ENCODE measurements at regions not wholly inside any gene's neighbourhood (a gene's known extent, or its start where the extent isn't known, plus 50 kb on each side); places are given as distances from the start of the nearest gene placed in this dataset.

DNA sequence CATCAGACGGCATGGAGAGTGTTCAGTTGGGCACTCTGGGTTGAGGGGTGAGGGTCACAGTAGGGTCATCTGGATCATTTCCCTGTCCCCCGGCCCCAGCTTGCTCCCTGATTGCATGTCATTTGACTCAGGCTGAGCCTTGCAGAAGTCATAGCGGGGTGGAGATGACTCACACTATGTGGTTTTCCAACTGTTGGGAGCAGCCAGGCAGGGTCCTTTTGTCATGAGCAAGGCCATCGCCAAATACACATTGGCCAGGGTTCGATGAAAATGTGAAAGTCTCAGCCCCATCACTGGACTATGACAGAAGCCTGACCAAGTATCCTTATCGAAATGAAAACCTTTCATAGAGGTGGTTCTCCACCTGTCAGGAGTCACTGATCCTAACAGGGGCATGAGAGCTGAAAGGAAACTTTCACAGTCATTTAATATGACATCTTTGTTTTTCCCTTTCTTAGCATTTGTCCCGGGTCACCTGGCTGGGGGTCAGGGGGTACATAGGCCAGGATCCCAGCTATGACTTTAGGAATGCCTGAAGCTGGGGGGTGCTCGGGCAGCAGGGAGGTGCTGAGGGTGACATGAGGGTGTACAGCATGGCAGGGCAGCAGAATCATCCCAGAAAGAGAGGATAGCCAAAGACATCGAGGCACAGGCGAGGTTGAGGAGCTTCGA lies 70.2 kb upstream of the CD93 start (continued):
- TF ChIP-seq ZNF253 (CRISPR knock-in tag; conservative IDR thresholded peaks at IDR 0.05) (no peak), EHMT2 (IDR thresholded peaks at IDR 0.05) (no peak), ARID2 (IDR thresholded peaks at IDR 0.05) (no peak), ZNF644 (tag; IDR thresholded peaks at IDR 0.05; ENCODE audit: low read depth) (peak; percentile 85; the same call in 1 of the 2 replicates), ELF4 (CRISPR knock-in tag; IDR thresholded peaks at IDR 0.05) (0 out of 2 replicates have a peak, but pooled peaks have one; percentile 9), SRSF3 (IDR thresholded peaks at IDR 0.05; ENCODE audit: insufficient read depth, low read length) (no peak), PHB (CRISPR knock-in tag; IDR thresholded peaks at IDR 0.05) (no peak), NBN (IDR thresholded peaks at IDR 0.05; ENCODE audit: low read depth) (no peak), NONO (IDR thresholded peaks at IDR 0.05; ENCODE audit: low read depth in 2 of 2, low read length in 1 of 2) (no peak)
- TF ChIP-seq, protein P1, sequence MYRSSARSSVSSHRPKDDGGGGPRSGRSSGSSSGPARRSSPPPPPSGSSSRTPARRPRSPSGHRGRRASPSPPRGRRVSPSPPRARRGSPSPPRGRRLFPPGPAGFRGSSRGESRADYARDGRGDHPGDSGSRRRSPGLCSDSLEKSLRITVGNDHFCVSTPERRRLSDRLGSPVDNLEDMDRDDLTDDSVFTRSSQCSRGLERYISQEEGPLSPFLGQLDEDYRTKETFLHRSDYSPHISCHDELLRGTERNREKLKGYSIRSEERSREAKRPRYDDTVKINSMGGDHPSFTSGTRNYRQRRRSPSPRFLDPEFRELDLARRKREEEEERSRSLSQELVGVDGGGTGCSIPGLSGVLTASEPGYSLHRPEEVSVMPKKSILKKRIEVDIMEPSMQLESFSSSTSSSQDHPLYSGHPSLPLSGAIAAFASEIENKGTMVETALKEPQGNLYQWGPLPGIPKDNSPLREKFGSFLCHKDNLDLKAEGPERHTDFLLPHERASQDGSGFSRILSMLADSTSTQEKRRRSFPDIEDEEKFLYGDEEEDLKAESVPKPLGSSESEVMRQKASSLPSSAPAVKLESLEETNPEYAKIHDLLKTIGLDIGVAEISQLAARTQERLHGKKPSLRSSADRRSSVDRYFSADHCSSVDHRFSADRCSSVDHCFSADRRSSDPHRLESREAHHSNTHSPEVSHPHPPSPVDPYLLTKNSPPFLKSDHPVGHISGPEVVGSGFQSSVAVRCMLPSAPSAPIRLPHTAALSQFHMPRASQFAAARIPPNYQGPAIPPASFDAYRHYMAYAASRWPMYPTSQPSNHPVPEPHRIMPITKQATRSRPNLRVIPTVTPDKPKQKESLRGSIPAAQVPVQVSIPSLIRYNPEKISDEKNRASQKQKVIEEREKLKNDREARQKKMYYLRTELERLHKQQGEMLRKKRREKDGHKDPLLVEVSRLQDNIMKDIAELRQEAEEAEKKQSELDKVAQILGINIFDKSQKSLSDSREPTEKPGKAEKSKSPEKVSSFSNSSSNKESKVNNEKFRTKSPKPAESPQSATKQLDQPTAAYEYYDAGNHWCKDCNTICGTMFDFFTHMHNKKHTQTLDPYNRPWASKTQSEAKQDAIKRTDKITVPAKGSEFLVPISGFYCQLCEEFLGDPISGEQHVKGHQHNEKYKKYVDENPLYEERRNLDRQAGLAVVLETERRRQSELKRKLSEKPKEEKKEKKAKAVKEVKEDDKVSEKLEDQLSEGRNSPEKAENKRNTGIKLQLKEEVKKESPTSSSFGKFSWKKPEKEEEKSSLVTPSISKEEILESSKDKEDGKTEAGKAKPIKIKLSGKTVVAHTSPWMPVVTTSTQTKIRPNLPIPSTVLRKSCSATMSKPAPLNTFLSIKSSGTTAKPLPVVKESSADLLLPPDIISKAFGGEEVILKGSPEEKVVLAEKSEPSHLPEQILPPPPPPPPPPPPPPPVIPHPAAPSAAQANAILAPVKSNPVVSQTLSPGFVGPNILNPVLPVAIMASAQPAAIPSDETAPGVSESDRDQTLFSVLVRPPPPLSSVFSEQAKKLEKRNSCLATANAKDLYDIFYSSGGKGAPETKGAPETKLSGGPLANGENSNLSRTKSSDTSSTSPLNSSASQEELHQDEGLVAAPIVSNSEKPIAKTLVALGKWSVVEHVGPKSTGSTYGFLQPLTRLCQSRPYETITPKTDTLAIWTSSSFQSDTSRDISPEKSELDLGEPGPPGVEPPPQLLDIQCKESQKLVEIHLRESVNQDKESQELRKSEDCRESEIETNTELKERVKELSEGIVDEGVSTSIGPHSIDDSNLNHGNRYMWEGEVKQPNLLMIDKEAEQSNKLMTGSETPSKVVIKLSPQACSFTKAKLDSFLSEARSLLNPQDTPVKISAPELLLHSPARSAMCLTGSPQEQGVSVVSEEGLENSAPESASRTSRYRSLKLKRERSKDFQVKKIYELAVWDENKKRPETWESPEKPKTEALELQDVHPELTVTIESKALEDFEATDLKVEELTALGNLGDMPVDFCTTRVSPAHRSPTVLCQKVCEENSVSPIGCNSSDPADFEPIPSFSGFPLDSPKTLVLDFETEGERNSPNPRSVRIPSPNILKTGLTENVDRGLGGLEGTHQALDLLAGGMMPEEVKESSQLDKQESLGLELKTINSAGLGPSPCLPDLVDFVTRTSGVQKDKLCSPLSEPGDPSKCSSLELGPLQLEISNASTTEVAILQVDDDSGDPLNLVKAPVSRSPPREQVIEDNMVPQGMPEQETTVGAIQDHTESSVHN (IDR thresholded peaks at IDR 0.05; ENCODE audit: borderline replicate concordance in 1 of 2, low read depth in 1 of 2), result peak in 1 of 2 experiments; percentile 54; a peak in 1 of 4 replicates
- TF ChIP-seq, protein P2, sequence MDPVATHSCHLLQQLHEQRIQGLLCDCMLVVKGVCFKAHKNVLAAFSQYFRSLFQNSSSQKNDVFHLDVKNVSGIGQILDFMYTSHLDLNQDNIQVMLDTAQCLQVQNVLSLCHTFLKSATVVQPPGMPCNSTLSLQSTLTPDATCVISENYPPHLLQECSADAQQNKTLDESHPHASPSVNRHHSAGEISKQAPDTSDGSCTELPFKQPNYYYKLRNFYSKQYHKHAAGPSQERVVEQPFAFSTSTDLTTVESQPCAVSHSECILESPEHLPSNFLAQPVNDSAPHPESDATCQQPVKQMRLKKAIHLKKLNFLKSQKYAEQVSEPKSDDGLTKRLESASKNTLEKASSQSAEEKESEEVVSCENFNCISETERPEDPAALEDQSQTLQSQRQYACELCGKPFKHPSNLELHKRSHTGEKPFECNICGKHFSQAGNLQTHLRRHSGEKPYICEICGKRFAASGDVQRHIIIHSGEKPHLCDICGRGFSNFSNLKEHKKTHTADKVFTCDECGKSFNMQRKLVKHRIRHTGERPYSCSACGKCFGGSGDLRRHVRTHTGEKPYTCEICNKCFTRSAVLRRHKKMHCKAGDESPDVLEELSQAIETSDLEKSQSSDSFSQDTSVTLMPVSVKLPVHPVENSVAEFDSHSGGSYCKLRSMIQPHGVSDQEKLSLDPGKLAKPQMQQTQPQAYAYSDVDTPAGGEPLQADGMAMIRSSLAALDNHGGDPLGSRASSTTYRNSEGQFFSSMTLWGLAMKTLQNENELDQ (CRISPR knock-in tag; IDR thresholded peaks at IDR 0.05; ENCODE audit: borderline replicate concordance), result no peak
- TF ChIP-seq, protein P3, sequence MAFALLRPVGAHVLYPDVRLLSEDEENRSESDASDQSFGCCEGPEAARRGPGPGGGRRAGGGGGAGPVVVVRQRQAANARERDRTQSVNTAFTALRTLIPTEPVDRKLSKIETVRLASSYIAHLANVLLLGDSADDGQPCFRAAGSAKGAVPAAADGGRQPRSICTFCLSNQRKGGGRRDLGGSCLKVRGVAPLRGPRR (CRISPR knock-in tag; IDR thresholded peaks at IDR 0.05), result peak; percentile 81; the same call in 1 of the 2 replicates
